GM12892 (cell line): ENCODE measurements at regions not wholly inside any gene's neighbourhood (a gene's known extent, or its start where the extent isn't known, plus 50 kb on each side); places are given as distances from the start of the nearest gene placed in this dataset.

ENCODE experiments used
- POLR2A ChIP-seq: IDR thresholded peaks from 2 replicates; pipeline ENCODE4 v1.6.1; 2011; ENCODE audit warnings: low read depth, low read length, control low read depth
- TAF1 ChIP-seq: IDR thresholded peaks from 2 replicates; pipeline ENCODE4 v1.6.1; 2011; ENCODE audit warnings: low read depth, mild to moderate bottlenecking, control low read depth, low read length, borderline replicate concordance

- TF ChIP-seq TAF1 = no peak
- no peak for TF ChIP-seq POLR2A
Observed at GRCh38 chr12:74322792-74323191, 214.8 kb upstream of the ATXN7L3B start.
